C1 segment of cervical spinal cord (tissue), 14 donors: ENCODE measurements at regions not wholly inside any gene's neighbourhood (a gene's known extent, or its start where the extent isn't known, plus 50 kb on each side); places are given as distances from the start of the nearest gene placed in this dataset.

Experiments used
- DNase-seq, 14 donors: peaks; one replicate each; lab custom pipeline; 2025; lab: John Stamatoyannopoulos, UW

DNA sequence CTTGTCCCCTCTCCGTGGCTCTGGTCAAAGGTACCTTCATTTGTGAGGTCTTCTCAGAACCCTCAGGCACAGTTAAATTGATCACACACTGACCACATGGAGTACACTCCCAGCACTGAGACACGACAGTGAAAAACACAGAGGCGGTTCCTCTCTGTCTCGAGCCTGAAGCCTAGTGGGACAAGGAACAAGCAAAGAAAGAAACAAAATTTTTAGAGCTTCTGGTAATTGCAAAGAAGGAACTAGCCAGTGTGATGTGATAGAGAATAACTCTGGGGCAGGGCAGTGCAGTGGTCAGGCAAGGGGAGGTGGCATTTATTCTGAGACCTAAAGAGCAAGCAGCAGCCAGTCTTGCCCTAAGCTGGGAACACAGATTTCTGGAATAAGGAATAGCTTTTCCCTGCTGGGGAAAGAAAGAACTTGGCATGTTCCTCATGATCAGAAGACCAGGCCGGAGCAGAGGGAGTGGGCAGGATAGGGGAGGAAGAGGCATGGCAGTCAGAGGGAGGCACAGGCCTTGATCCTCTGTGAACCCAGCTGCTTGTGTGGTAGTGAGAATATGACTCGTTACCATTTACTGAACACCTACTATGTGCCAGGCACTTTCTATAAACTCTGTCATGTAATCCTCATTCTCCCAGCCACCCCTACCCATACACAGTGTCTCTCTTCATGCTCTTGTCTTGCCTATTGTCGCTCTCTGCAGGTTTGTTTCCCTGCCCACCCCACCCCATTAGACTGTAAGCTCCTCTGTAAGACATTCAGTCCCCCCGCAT is 262.3 kb upstream of the HES1 start:
- no peak for DNase-seq

DNA sequence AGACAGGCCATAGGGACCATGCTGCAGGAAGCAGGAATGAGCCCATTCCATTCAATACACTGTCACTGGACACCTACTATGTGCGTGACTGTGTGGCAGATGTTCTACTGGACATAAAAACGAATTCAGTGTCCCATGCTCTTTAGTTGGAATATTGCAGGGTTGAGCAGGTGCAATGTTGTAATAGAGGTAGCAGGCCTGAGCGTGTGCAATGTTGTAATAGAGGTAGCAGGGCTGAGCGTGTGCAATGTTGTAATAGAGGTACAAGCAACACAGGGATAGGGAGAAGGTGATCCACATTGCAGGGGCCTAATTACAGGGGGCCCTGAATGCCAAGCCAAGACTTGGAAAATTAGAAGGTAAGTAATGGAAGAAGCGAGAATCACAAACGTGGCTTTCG is 261.4 kb upstream of the HES1 start:
- DNase-seq, result no peak

DNA sequence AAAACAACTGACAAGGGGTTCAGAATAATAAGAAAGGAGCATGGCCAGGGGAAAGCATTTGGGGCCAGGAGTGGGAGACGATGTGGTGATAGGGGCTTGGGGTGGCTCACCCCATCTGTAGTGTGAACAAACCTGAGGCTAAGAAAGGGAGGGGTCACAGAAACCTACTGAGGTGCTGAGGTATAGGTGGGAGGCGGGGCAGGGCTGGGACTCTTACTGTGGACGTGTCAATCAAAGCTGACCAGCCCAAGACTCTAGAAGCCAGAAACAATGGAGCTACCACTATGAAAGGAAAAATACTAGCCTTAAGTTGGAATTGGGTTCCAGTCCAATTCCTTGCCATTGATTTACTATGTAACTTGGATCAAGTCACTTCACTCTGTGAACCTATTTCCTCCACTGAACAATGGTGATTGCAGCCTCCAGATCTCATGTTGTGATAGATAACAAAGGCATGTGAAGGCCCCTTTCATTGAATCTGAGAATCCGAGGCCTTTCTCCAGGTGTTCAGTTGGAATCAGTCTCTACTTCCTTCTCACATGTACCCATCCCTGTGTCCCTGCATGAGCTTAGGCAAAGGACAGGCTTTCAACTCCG is 260.9 kb upstream of the HES1 start:
- no peak for DNase-seq

DNA sequence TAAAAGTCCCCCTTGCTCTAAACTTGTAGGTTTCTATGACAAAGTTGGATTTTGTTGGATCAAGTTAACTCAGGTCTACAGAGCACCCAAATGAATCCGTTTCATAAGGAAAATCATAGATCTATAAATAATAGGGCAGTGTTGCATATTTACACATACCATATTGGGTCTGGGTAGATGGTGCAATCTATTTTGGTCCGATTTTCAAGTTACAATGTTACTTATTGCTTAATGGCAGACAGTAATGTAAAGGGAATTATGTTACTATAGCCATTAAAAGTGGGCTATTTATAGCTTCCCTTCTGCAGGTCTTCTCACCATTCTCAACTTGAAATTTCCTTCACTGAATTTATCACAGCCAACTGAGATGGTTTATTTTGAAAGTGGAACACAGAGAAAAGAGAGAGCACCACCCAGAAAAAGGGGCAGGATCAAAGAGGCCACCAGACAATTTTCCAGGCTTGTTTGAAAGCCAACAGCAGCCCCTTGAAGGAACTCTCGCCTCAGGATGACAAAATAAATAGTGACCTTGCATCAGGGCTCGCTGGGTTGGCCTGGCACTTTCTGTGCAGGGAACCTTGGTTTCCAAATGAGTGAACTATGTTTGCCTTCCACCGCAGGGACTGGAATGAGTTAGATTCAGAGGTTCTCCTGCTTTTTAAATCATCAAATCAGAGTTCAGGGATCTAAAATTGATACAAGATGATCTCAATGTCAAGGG is 260.2 kb upstream of the HES1 start:
- DNase-seq, result no peak

DNA sequence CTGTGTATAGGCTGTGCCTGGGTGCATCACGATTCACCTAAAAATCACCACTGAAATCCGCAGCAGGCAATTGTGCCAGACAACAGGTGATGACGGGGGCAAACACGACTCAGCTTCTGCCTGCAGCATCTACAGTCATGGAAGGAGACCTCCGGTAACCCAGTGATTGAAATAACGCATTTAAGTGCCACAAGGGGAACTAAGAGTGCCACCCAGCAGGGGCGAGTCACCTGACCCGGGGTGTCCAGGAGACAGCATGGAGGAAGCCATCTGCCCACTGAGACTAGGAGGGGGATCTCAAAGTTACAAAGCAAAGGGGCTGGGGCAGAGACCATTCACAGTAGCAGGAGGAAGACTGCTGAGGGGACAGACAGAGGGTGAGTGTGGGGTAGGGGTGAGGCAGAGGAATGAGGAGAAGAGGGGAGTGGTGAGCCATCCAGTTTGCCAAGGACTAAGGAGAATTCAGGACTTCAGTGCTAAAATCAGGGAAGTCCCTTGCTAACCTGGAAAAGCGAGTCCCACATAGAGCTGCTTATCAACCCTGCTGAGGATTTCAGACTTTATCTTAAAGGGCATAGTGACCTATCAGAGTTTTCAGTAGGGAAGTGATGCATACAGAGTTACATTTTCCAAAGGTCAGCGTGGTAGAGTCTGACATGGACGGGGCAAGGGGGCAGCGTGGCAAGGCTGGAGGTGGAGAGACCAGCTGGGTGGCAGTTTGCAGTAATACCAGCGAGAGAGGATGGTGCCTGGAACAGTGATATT is 256.7 kb upstream of the HES1 start:
- no peak for DNase-seq

DNA sequence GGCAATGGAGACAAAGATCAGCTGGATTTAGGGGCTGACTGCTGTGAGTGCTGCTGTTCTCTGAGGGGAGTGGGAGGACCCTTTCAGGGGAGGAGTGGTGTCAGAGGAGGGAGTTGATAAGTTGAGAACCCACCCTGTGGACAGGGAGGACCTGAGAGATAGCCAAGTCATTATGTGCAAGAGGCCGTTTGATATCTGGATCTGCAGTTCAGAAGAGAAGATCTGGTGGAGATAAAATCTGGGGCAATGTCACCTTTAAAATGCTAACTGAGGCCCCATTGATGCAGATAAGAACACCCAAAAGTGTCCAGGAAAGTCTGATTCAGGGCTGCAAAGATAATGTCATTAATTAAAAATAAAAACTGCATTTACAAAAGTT is 256.1 kb upstream of the HES1 start:
- DNase-seq, result no peak

DNA sequence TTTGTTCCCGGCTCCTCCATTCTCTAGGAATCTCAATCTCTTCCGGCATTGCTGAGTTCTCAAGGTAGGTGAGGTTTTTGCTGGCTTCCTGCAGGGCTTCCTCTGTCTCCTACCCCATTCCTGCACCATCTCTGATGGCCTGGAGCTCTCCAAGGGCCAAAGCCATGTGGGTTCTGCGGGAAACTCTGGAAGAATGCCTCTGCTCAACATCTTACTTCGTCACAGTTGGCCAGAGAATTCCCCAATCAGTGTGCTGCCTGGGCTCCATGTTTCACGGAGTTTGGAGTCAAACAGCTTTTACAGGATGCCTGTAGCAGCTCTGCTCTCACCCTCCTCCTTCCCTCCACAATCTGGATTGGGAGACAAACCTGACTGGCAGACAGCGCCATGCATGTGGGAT is 253.9 kb upstream of the HES1 start:
- no peak for DNase-seq

DNA sequence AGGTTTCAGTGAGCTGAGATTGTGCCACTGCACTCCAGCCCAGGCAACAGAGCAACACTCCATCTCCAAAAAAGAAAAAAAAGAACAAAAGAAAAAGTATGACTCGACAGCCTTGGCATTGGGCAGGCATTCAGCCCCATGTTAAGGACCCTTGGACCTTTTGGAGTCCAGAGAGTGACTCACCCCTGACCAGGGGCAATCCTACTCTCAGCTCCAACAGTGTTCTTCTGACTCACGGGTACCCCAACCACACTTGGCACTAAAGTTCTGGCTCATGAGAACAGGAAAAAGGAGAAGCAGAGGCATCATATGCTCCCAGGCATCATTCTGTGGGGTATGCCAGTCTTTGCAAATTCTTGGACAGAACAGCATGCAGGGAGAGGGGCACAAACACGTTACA is 252.4 kb upstream of the HES1 start:
- DNase-seq, result peak in 1 of 14 donors; percentile 27

DNA sequence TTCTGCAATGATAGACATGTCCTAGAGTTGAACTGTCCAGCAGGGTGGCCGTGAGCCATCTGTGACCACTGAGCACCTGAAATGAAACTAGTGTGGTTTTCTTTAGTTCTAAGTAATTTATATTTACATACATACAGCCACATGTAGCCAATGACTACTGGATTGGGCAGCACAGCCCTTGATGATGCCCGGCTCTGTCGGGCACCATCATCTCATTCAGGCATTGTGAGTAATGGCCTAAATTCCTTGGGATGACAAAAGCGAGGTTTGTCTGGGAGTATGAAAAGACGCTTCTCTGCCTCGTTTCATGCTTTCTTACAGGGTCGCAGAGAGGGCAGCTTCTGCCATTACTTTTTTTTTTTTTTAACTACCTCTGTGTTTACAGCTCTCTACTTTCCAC is 251.9 kb upstream of the HES1 start:
- DNase-seq, result no peak

DNA sequence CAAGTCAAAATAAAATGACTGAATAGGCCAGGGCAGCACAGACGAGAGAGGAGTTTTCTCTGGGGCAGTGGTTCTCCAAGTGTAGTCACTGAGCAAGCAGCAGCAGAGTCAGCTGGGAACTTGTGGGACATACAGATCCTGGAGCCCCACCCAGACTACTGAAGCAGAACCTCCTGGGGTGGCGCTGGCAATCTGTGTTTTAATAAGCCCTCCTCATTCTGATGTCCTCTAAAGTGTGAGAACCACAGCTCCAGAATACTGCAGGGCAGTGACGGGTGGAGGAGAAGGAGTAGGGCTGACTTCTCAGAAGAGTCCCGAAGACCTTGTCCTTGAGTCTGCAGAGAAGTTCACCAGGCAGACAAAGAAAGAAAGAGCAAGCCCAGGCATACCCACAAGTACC is 251.3 kb upstream of the HES1 start:
- no peak for DNase-seq

DNA sequence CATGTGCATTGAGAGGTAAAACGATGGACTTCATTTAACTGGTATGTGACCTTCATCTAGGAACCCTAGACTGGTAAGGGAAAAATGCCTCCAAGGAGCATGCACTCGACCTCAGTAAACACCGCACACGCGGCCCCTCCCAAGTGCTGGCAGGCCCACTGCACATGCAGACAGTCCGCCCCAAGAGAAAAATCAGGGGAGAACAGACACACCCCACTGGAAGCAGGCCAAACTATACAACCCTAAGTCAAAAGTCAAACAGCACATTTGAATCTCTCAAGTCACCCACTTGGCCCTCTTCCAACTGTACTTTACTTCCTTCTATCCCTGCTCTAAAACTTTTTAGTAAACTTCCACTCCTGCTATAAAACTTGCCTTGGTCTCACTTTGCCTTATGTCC is 250.1 kb upstream of the HES1 start:
- DNase-seq, result no peak

DNA sequence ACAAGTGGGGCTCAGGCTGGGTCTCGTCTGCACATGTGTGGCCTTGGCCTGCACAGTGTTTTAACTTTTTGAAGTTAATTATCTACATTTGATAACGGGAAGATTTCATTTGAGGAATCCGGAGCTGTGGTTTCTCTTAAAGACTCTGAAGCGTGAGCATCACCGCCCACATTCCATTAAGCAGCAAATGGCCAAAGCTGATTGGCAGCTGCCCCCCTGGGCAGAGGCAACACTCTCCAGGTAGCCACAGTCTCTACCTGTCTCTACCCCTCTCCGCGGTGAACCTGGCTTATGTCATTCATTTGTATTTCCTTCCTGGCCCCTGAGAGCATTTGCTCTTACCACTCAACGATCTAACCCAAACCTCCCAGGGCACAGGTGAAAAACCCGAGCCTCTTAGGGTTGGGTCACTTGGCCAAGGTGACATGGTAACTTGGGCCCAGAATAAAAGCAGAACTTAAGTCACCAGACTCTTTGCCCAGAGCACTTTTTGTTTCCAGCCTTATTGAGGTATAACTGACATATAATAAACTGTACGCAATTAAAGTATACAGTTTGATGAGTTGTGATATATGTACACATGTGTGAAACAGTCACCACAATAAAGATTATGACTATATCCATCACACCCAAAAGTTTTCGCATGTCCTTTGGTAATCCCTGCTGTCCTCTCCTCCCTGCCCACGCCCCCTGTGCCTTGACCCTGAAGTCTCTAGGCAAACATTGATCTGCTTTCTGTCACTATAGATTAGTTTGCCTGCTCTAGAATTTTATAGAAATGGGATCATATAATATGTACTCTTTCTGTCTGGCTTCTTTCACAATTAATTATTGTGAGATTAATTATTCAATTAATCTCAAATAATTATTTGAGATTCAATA is 245.7 kb upstream of the HES1 start:
- no peak for DNase-seq

DNA sequence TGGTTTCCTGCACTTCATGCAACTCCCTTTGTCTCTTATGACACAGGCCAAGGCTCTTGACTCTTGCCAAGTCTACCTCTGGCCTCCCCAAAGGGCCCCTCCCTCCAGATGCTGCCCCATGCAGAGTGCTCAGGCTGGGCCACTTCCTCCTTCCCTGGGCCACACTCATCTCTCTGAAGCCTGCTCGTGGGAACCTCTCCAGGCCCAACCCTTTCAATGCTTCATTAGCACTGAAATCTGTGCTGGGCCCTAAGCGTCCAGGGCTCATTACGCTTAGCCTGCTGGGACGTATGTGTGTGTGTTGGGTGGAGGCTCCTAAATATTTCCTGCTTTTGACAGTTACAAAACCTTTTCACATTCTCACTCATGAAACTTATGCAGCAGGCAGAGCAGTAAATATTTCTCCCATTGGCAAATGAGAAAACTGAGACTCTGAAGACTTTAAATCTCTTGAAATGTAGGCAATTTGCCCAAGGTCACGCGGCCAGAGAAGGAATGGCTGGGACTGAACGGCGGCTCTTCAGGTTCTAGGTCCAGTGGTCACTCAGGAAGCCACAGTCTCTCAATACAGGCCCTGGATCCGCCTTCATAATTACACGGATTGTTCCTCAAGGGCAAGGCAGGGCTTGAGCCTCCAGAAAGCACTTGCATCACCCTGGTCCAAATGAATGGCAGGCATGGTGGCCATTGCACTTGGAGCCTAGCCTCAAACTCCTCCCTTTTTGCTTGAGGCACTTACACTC is 241.7 kb upstream of the HES1 start:
- DNase-seq, result no peak

DNA sequence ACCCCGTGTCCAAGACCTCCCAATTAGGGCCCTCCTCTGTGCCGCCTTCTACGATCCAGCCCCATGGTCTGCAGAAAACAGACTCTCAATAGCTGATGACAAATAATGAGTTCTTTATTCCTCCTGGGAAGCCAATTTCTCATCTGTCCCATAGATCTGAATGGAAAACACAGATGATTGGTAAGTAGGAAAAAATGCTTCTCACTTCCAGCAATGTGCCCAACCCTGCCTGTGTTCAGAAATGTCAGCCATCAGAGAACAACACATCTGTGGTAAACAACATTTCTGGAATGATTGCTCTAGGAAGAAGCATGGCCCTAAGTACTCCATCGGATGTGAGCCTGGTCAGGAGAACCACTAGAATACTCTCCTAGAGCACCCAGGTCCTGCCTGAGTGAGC is 240.5 kb upstream of the HES1 start:
- no peak for DNase-seq

DNA sequence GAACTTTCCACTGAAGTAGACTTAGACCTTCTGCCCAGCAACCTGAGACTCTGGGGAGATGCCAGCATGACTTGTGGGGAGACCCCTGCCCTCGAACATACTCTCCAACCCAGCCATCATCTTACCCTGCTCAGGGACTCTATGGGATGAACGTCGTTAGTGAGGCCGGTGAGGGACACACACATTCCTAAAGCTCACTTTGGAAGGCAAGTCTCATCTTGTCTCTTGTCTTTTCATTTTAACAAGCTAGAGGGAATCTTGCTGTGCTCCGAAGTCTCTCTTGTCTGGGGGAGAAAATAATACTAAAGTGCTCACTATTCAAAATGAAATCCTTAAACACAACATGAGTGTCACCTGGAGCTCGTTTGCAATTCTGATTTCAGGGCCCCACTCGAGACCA is 239.5 kb upstream of the HES1 start:
- no peak for DNase-seq

DNA sequence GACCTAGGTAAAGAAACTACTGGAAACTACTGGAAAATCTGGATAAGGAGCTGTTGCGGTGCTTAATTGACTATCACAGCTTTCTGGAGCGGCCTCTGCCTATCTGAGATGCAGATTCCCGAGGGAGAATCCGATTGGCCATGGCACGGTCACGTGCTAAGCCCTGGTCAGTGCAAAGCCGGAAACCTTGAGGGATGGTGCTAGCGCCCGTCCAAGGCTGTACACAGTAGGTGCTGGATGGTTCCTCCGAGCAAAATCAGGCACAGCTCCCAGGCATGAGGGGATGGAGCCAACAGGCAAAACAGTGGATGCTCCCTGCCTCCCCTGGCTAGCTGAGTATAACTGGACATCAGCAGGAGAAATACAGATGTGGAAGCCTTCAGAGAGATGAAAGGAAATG is 238.7 kb upstream of the HES1 start:
- no peak for DNase-seq

DNA sequence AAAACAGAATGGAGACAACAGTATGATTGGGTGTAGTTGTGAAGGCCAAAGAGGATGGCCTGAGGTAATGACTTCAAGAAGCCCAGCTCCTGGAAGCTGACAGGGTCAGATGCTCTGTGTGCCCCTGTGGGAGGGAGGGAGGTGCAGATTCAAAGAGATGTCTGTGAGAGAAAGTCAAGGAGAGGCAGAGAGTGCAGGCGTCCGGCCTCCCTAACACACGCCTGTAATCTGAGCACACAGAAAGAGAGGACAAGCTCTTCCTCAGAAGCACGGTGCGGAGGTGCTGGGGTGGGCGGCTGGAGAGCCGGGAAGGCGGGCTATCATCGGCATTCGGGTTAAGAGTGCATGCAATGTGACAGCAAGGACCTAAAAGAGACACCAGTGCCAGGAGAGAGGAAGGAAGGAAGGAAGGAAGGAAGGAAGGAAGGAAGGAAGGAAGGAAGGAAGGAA is 238.2 kb upstream of the HES1 start:
- no peak for DNase-seq

DNA sequence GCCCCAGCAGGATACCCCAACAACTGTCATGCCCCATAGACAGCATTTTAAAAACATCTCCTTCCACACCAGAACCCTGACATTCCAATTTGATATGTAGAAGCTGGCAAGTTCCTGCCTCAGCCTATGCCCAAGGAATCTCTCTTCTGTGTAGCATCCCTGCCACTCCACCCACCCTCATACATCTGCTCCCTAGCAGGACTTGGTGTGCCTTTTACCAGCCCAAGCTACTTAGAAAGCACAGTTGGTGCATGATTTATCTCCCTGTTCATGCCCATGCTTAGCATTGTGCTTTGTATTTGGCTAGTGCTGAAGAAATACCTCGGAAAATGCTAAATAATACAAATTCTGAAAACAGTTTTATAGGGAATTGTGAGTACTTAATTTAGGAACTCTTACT is 236.9 kb upstream of the HES1 start:
- DNase-seq, result no peak

DNA sequence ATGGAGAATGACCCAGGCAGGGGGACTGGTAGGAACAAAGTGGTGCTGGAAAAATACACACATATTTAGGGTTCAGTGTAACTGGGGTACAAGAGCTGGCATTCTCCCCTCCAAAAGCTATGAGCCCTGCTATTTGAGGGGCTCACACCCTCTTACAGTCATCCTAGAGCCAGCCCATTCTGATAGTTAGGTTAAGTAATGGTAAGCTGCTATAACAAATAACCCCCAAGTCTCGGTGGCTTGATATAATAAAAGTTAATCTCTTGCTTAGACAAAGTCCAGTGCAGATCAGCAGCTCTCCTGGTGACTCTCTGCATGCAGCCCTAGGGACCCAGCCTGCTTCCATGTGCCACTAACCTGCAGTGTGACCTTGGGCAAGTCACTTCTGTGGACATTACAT is 234.9 kb upstream of the HES1 start:
- DNase-seq, result no peak
